GM23338 (cell line): ENCODE measurements at regions not wholly inside any gene's neighbourhood (a gene's known extent, or its start where the extent isn't known, plus 50 kb on each side); places are given as distances from the start of the nearest gene placed in this dataset.

Experiments used
- ATAC-seq: fragments of 200-7000 bp; cut with Tn5 transposase; 3 replicates; pipeline ENCODE4 v1.9.1; 2020
- DNase-seq: peaks from one replicate; pipeline ENCODE4 v3.0.0-alpha.2; 2015; ENCODE audit warnings: low spot score
- H2AFZ ChIP-seq: fragments of 200-600 bp; sonication (generic); 2 replicates; pipeline ENCODE4 v1.8.0; 2016; ENCODE audit warnings: antibody characterized with exemption, mild to moderate bottlenecking, moderate library complexity
- H3F3A ChIP-seq: fragments of 200-600 bp; sonication (generic); replicated peaks from 2 replicates; pipeline ENCODE4 v1.8.0; 2017; ENCODE audit warnings: antibody characterized with exemption, mixed run types, low read depth
- H3K27ac ChIP-seq: fragments of 200-600 bp; sonication (generic); 2 replicates; pipeline ENCODE4 v1.6.1; 2016; ENCODE audit warnings: low read depth
- H3K27me3 ChIP-seq: fragments of 200-600 bp; sonication (generic); 2 replicates; pipeline ENCODE4 v1.8.0; 2016; ENCODE audit warnings: mild to moderate bottlenecking, mixed run types, moderate library complexity; ENCODE audit not compliant: insufficient read depth
- H3K36me3 ChIP-seq: fragments of 200-600 bp; sonication (generic); 2 replicates; pipeline ENCODE4 v1.8.0; 2016; ENCODE audit warnings: mild to moderate bottlenecking; ENCODE audit not compliant: insufficient read depth
- H3K4me1 ChIP-seq: fragments of 200-600 bp; sonication (generic); 2 replicates; pipeline ENCODE4 v1.8.0; 2016; ENCODE audit warnings: mild to moderate bottlenecking, moderate library complexity; ENCODE audit not compliant: insufficient read depth
- H3K4me2 ChIP-seq: fragments of 200-600 bp; sonication (generic); 2 replicates; pipeline ENCODE4 v1.7.1; 2017; ENCODE audit warnings: mixed run types
- H3K4me3 ChIP-seq: fragments of 200-600 bp; sonication (generic); 2 replicates; pipeline ENCODE4 v1.6.1; 2016; ENCODE audit warnings: mixed run types
- H3K79me2 ChIP-seq: fragments of 200-600 bp; sonication (generic); replicated peaks from 2 replicates; pipeline ENCODE4 v1.8.0; 2017; ENCODE audit warnings: mild to moderate bottlenecking; ENCODE audit not compliant: insufficient read depth
- H3K9me2 ChIP-seq: fragments of 200-600 bp; sonication (generic); 2 replicates; pipeline ENCODE4 v1.8.0; 2017; ENCODE audit not compliant: insufficient read depth
- H4K20me1 ChIP-seq: fragments of 200-600 bp; sonication (generic); replicated peaks from 2 replicates; pipeline ENCODE4 v1.8.0; 2017; ENCODE audit warnings: mild to moderate bottlenecking; ENCODE audit not compliant: insufficient read depth
- H3K27ac Mint-ChIP-seq: 2 replicates; pipeline ENCODE4 v1.8.0; 2020; ENCODE audit warnings: inconsistent platforms, mild to moderate bottlenecking, moderate library complexity, mixed read lengths
- H3K27me3 Mint-ChIP-seq: 3 replicates; pipeline ENCODE4 v1.8.0; 2022; ENCODE audit warnings: low read depth, mild to moderate bottlenecking, moderate library complexity, mixed read lengths, inconsistent platforms; ENCODE audit not compliant: insufficient read depth, poor library complexity
- H3K36me3 Mint-ChIP-seq: 3 replicates; pipeline ENCODE4 v1.8.0; 2021; ENCODE audit warnings: low read depth, mild to moderate bottlenecking, inconsistent platforms, moderate library complexity, mixed read lengths
- H3K4me1 Mint-ChIP-seq: 3 replicates; pipeline ENCODE4 v1.8.0; 2020; ENCODE audit warnings: mild to moderate bottlenecking, inconsistent platforms, mixed read lengths
- H3K4me3 Mint-ChIP-seq: 3 replicates; pipeline ENCODE4 v1.8.0; 2021; ENCODE audit warnings: moderate library complexity, mild to moderate bottlenecking, inconsistent platforms, mixed read lengths
- H3K9me3 Mint-ChIP-seq: 3 replicates; pipeline ENCODE4 v1.8.0; 2020; ENCODE audit warnings: moderate library complexity, mild to moderate bottlenecking, inconsistent platforms, mixed read lengths
- CREB1 ChIP-seq: fragments of 250-450 bp; sonication (Bioruptor Pico); IDR thresholded peaks from 2 replicates; pipeline ENCODE4 v1.5.0; 2020; ENCODE audit warnings: low read depth, mild to moderate bottlenecking, moderate library complexity
- ETS1 ChIP-seq: IDR thresholded peaks from 2 replicates; pipeline ENCODE4 v1.6.1; 2016; ENCODE audit warnings: antibody characterized with exemption
- EZH2 ChIP-seq: fragments of 200-600 bp; sonication (generic); IDR thresholded peaks from one replicate; pipeline ENCODE4 v1.8.0; 2017; ENCODE audit warnings: antibody characterized with exemption, mild to moderate bottlenecking, low read depth; ENCODE audit not compliant: unreplicated experiment
- EZH2phosphoT487 ChIP-seq: fragments of 200-600 bp; sonication (generic); IDR thresholded peaks from one replicate; pipeline ENCODE4 v1.8.1; 2018; ENCODE audit warnings: antibody characterized with exemption; ENCODE audit not compliant: unreplicated experiment
- JUNB ChIP-seq: IDR thresholded peaks from one replicate; pipeline ENCODE4 v1.6.1; 2016; ENCODE audit warnings: antibody characterized with exemption; ENCODE audit not compliant: unreplicated experiment
- REST ChIP-seq: IDR thresholded peaks from one replicate; pipeline ENCODE4 v1.6.1; 2018; ENCODE audit warnings: antibody characterized with exemption; ENCODE audit not compliant: unreplicated experiment
- STAT1 ChIP-seq: IDR thresholded peaks from one replicate; pipeline ENCODE4 v1.6.1; 2016; ENCODE audit warnings: antibody characterized with exemption; ENCODE audit not compliant: unreplicated experiment
- ZNF114 ChIP-seq: fragments of 250-450 bp; sonication (Bioruptor Pico); IDR thresholded peaks from 2 replicates; pipeline ENCODE4 v1.5.0; 2020; ENCODE audit warnings: mild to moderate bottlenecking, moderate library complexity
- ZNF331 ChIP-seq: fragments of 250-450 bp; sonication (Bioruptor Pico); IDR thresholded peaks from 2 replicates; pipeline ENCODE4 v1.5.0; 2020; ENCODE audit warnings: low read depth, mild to moderate bottlenecking, moderate library complexity

GRCh38 chr3:164533275-164533674, 545.0 kb downstream of the SI start:
- no peak for ATAC-seq

GRCh38 chr3:164526250-164526649, 552.0 kb downstream of the SI start:
- ATAC-seq (no peak), DNase-seq (no peak)
- H3K27me3 ChIP-seq = no peaks in the 10 kb centered on the region
- no peak overlapping the region for H3K4me3 ChIP-seq
- TF ChIP-seq REST (no peak), STAT1 (no peak), ZNF331 (CRISPR knock-in tag) (no peak), JUNB (no peak), CREB1 (CRISPR knock-in tag) (no peak), EZH2phosphoT487 (no peak), EZH2 (no peak), ZNF114 (CRISPR knock-in tag) (no peak)
- no peaks in the 10 kb centered on the region for H3K36me3 ChIP-seq
- no peaks in the 10 kb centered on the region for H3F3A ChIP-seq
- peaks cover 6% of the 10 kb centered on the region; the same call in 2 of the 3 replicates for H3K36me3 Mint-ChIP-seq
- no peak overlapping the region for H3K4me3 Mint-ChIP-seq
- no peak overlapping the region for H2AFZ ChIP-seq
- no peaks in the 10 kb centered on the region for H4K20me1 ChIP-seq
- H3K27ac Mint-ChIP-seq = no peak overlapping the region
- H3K27me3 Mint-ChIP-seq = no peaks in the 10 kb centered on the region
- H3K9me2 ChIP-seq = no peaks in the 10 kb centered on the region
- no peak overlapping the region for H3K27ac ChIP-seq
- peaks cover 16% of the 10 kb centered on the region for H3K9me3 Mint-ChIP-seq
- H3K4me2 ChIP-seq = no peak overlapping the region
- H3K4me1 Mint-ChIP-seq = no peaks in the 10 kb centered on the region
- no peaks in the 10 kb centered on the region for H3K79me2 ChIP-seq
- no peaks in the 10 kb centered on the region for H3K4me1 ChIP-seq

More at GRCh38 chr3:164533275-164533674, 545.0 kb downstream of the SI start:
- TF ChIP-seq ZNF114 (CRISPR knock-in tag) (no peak), ETS1 (no peak), STAT1 (no peak)
- H3K4me3 Mint-ChIP-seq = no peak overlapping the region
- Histone ChIP-seq H3K79me2 (no peaks in the 10 kb centered on the region), H3K27me3 (no peaks in the 10 kb centered on the region), H3K4me1 (no peaks in the 10 kb centered on the region), H3K4me3 (no peak overlapping the region), H2AFZ (no peak overlapping the region), H4K20me1 (no peaks in the 10 kb centered on the region), H3K4me2 (no peak overlapping the region), H3K9me2 (no peaks in the 10 kb centered on the region), H3K36me3 (no peaks in the 10 kb centered on the region), H3K27ac (no peak overlapping the region), H3F3A (no peaks in the 10 kb centered on the region)
- no peak for DNase-seq
- H3K4me1 Mint-ChIP-seq = no peaks in the 10 kb centered on the region
- no peak overlapping the region for H3K27ac Mint-ChIP-seq
- H3K27me3 Mint-ChIP-seq = no peaks in the 10 kb centered on the region
- H3K36me3 Mint-ChIP-seq = no peaks in the 10 kb centered on the region
- H3K9me3 Mint-ChIP-seq = no peaks in the 10 kb centered on the region
